GM19239 (cell line): ENCODE measurements at regions not wholly inside any gene's neighbourhood (a gene's known extent, or its start where the extent isn't known, plus 50 kb on each side); places are given as distances from the start of the nearest gene placed in this dataset.

Experiments
- DNase-seq: peaks from one replicate; pipeline ENCODE4 v3.0.0; 2011; ENCODE audit warnings: low spot score; ENCODE audit not compliant: insufficient read length
- FAIRE-seq: peaks from 2 replicates; lab custom pipeline; 2011; peaks lifted over from hg19 to GRCh38; lab: Jason Lieb, UNC

- no peak for DNase-seq
- no peak for FAIRE-seq
These were observed 737.6 kb downstream of the TRIML1 start for GRCh38 chr4:188876881-188877280.

GRCh38 chr4:188879598-188879997 is 740.4 kb downstream of the TRIML1 start:
- DNase-seq: no peak
- no peak for FAIRE-seq

- FAIRE-seq (no peak), DNase-seq (no peak)
These were observed 748.7 kb downstream of the TRIML1 start for GRCh38 chr4:188887905-188888304.

GRCh38 chr4:188892837-188893236 is 753.6 kb downstream of the TRIML1 start:
- DNase-seq: no peak
- no peak for FAIRE-seq

GRCh38 chr4:188903986-188904385 is 764.7 kb downstream of the TRIML1 start:
- DNase-seq: no peak

GRCh38 chr4:188904617-188905016 is 765.4 kb downstream of the TRIML1 start:
- DNase-seq: no peak
- no peak for FAIRE-seq

More at GRCh38 chr4:188903986-188904385, 764.7 kb downstream of the TRIML1 start:
- no peak for FAIRE-seq

- no peak for FAIRE-seq
- DNase-seq: no peak
These were observed 766.0 kb downstream of the TRIML1 start for GRCh38 chr4:188905248-188905647.

- FAIRE-seq (no peak), DNase-seq (no peak)
These were observed 772.0 kb downstream of the TRIML1 start for GRCh38 chr4:188911199-188911598.

GRCh38 chr4:188911707-188912106 is 772.5 kb downstream of the TRIML1 start:
- DNase-seq: no peak
- FAIRE-seq: no peak

- FAIRE-seq (no peak), DNase-seq (no peak)
These were observed 775.9 kb downstream of the TRIML1 start for GRCh38 chr4:188915175-188915574.

GRCh38 chr4:188918787-188919186 is 779.5 kb downstream of the TRIML1 start:
- DNase-seq: no peak
- no peak for FAIRE-seq

GRCh38 chr4:188930822-188931221 is 791.6 kb downstream of the TRIML1 start:
- DNase-seq (no peak), FAIRE-seq (no peak)

- DNase-seq (no peak), FAIRE-seq (no peak)
These were observed 795.2 kb downstream of the TRIML1 start for GRCh38 chr4:188934320-188934962.

- FAIRE-seq: no peak
- no peak for DNase-seq
These were observed 802.4 kb downstream of the TRIML1 start for GRCh38 chr4:188941524-188942119.

GRCh38 chr4:188942606-188943005 is 803.4 kb downstream of the TRIML1 start:
- FAIRE-seq (no peak), DNase-seq (no peak)

GRCh38 chr4:188949596-188949995 is 810.4 kb downstream of the TRIML1 start:
- FAIRE-seq (no peak), DNase-seq (no peak)

- DNase-seq (no peak), FAIRE-seq (no peak)
These were observed 815.8 kb downstream of the TRIML1 start for GRCh38 chr4:188955066-188955465.

GRCh38 chr4:188956566-188956965 is 817.3 kb downstream of the TRIML1 start:
- DNase-seq (no peak), FAIRE-seq (no peak)

- FAIRE-seq (no peak), DNase-seq (no peak)
These were observed 819.1 kb downstream of the TRIML1 start for GRCh38 chr4:188958346-188958745.

- DNase-seq: no peak
- FAIRE-seq: no peak
These were observed 820.2 kb downstream of the TRIML1 start for GRCh38 chr4:188959424-188959823.

GRCh38 chr4:188960411-188961093 is 821.3 kb downstream of the TRIML1 start:
- no peak for FAIRE-seq
- no peak for DNase-seq

- no peak for FAIRE-seq
- no peak for DNase-seq
These were observed 831.9 kb downstream of the TRIML1 start for GRCh38 chr4:188971125-188971524.
